DMS53 (cell line): ENCODE measurements at regions not wholly inside any gene's neighbourhood (a gene's known extent, or its start where the extent isn't known, plus 50 kb on each side); places are given as distances from the start of the nearest gene placed in this dataset.

Source experiments
- DNase-seq: peaks from one replicate; lab custom pipeline; 2025; lab: John Stamatoyannopoulos, UW

DNA sequence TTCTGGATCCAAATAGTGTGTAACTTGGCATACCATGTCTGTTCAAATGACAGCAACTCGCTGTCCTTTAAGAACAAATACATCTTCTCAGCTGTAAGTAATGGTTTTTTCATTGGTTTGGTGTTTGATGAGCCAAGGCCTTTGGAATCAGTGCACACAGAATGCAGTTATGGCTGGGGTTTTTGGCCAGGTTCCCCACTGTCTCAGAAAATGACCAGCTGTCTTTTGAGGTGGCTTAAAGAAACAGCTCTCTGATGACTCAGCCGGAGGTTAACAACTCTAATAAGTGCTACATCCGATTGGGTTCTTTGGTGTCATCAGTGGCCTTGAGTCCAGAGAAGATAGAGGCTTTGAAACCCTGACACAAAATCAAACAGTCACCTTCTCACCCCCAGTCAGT, 688.4 kb downstream of the REEP3 start:
- peak; percentile 13 for DNase-seq

DNA sequence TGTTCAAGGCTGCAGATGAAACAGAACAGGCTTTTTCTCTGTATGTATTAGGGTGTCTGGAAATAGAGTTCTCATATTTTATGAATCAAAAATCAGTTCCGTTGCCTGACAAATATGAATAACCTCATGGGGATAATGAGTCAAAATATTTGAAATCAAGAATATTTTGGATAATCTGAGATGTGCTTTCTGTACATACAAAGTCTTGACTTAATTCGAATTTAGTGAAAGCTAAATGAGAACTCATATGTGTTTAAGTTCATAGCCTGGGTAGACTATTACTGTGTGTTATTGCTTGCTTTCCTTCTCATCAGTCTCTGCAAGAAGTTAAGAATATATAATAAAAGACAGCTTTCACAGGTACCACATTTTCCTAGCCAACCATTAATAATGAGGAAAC, 689.0 kb downstream of the REEP3 start:
- DNase-seq: no peak

DNA sequence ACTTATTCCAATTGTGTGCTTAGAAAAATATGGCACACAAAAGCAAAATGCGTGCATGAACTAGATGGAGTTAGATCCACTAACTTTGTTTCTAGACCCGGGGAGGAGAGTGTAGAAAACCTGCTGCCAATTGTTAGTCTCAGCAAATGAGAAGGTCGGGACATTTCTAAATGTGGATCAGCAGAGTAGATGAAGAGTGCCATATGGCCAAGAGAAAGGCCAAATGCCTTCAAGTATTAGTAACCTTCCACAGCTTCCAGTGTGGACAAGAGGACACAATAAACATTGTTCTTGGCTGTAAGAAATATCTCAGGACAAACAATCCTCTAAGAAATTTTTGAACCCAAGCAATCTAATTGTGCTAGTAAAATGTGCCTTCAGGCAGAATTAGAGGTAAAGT, 690.3 kb downstream of the REEP3 start:
- no peak for DNase-seq

DNA sequence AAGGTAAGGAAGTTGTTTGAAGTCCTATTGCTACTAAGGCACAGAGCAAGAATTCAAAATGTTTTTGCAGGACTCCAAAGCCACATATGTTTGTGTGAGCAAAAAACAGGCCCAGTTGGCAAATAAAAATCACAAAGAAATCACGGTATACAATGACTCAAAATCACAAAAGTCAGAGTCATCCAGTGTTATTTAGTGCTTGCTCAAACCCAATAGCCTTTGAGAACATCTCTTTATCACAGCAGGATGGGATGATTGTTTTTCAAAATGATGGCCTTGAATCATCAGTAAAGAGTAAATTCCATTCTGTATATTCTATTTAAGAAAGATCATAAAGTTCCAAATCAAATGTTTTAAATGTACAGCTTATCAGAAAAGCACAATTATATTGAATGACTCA, 693.9 kb downstream of the REEP3 start:
- DNase-seq: no peak

DNA sequence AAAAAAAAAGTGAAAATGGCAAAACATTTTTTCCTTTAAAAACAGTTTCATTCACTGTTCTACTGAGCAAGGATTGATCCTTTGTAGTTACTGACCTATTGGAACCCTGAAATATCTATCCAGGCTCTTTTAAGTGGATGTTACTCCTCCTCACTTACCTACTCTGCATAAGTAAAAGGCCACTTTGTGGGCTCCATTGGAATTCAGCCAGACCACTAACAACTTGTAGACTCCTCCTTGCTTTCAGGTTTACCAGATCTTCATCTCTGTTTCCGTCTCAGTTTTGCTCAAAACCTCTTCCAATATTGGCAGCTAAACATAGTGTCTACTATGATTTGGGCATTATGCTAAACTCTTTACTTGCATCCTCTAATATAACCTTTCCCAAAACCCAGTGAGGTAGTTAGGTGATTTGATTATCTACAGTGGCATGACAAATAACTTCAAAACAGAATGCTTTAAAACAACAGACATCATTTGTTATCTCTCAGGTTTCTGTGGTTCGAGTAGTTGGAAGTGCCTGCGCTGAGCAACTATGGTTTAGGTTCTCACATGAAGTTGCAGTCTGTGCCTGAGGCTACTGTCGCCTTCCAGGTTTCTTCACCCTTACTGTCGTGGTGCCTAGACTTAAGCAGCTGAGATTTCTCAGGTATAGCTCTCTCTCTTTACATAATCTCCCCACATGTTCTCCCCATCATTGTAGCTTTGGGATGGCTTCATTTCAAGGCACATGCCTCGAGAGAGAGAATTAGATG, 698.2 kb downstream of the REEP3 start:
- DNase-seq: no peak

DNA sequence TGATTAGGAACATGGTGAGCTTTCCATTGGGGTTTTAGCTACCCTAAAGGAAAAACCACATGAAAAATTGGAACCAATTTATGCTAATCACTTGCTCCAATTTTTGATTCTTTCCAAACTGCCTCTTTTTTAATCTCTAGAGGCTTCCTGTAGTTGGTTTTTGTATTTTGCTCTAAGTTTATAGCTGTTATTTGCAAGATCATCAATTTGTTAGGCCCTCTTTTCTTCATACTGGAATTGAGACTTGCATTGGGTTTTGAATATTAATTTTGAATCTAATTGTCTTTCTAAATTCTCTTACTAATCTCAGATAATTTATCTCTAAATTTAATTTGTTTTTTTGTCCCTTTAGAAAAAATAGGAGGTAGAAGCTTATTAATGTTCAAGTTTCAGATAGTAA, 713.3 kb downstream of the REEP3 start:
- DNase-seq: no peak

DNA sequence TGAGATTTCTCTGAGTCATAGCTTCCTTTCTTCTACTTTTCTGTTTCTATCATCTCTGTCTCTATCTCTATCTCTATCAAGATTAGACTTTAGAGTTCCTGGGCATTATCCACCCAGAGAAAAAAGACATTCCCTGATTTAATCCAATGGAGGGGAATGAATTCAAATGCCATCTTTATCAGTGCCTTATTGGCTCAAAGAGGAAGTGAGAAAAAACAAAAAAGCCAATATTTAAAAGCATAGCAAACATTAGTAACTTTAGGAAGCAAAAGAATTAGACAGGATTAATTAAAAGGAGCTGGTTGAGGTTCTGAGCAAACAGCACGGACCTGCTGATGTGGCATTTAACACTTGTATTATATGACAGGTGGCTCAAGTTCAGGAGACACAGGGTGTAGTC, 736.5 kb downstream of the REEP3 start:
- DNase-seq: no peak

DNA sequence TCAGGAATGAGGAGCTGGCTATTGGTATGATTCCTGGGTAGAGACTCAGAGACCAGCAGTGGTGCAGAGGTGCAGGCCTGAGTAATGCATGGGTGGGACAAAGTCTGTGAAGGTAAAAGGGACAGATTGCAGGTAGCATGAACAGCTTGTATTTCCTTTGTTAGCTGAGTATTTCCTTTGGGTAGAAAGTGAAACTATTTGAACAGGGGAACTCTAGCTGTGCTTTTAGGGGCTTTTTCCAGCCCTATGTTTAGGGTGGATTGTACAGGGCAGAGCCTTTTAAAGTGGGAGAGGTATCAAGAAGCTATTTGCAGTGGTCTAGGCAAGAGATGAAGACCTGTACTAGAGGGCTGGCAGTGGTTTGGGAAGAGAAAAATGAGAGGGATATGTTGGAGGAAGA, 739.9 kb downstream of the REEP3 start:
- no peak for DNase-seq

DNA sequence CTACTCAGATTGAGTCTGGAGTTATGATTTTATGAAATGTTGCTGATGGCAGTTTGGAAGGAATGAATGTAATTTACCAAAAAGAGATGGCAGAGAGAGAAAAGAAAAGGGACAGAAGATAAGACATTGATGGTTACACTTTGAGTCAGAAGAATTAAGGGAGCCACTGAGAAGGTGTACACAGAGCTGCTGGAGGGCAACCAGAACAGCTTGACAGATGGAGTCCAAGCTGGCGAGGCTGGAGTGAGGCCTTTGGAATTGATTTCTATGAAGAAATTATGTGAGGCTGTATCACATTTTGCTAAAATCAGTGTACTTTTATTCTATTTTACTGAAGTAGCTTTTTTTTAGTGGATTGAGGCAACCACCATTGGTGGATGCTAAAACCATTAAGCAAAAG, 740.5 kb downstream of the REEP3 start:
- DNase-seq: no peak

DNA sequence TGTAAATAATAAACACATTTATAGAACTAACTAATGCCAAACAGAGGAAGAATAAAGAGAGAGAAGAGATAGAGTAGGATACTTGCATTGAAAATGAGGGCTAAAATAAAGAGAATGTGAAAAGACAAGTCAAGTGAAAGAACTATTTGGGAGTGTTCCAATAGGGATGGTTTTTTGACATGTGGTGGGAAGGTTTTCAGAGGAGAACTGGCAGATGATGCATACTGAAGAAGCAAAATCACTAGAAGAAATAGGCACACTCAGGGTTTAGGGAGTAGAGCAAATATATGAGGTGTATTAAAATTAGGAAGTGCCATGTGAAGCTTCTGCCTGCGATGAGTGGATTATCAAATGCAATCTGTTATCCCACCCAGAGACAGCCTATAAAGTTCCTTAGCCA, 744.8 kb downstream of the REEP3 start:
- DNase-seq: no peak

DNA sequence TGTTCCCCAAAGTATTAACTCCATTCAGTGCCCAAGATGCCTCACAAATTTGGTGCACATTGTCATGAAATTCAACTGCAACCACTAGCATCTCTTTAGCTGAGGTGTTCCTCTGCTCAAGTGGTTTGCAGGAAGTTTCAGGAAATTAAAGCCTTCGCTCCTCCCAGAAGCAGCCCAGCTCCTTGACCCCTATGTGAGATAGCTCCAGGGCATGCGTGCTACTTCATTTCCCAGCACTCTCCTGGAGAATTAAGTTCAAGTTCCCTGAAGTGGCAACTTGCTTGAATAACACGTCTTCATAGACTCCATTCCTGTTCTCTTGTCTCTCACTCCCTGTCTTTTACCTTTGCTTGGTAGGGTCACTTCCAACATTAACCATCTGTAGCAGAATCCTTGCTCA, 750.3 kb downstream of the REEP3 start:
- DNase-seq: no peak

DNA sequence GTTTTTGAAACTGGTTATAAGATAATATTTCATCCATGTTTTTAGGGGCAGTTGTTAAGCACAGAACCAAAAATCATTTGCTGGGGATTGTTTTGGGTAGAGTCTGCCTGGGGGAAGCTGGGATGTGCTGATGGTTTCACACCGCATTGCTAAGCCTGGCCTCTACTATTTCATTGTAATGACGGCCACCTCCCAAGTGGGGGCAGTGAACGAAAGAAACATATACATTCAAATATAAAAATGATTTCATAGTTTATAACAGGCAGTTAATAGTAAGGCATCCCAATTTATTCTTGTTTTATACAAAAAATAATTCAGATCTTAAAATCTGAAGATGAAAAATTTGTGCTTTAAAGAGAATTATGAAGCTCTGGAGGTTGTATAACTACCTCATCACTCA, 750.8 kb downstream of the REEP3 start:
- no peak for DNase-seq

DNA sequence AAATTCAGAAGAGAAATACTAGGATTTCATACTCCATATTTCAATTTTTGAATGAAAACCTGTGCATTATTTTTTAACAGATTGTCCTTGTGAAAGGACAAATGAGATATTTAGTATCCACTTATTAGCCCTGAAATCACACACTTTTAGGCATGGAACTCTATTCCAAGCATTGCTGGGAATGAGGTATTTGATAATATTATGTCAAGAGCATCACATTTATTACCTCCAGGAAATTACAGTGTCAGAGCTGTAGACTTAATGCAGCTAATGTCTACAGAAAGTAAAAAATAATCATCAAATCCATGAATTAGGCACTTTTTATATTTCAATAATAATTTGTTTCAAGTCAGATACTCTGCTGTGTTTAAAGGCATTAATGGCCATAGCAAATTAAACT, 753.8 kb downstream of the REEP3 start:
- no peak for DNase-seq

DNA sequence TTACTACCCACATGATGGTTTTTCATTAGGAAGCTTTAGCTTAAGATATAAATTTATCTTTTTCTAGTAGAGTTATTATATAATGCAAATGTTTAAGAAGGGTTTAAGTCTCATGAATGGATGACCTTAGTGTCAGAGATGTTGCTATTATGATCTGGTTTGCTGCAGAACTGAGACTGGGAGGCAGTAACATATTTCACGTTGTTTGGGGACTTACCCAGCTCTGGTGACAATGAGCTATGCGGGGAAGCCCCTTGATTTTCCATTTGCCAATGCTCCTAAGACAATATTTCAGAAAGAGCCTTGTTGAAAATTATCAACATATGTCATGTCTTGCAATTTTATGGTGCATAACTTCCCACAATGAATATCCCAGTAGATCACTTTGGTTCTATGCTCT, 754.6 kb downstream of the REEP3 start:
- no peak for DNase-seq

DNA sequence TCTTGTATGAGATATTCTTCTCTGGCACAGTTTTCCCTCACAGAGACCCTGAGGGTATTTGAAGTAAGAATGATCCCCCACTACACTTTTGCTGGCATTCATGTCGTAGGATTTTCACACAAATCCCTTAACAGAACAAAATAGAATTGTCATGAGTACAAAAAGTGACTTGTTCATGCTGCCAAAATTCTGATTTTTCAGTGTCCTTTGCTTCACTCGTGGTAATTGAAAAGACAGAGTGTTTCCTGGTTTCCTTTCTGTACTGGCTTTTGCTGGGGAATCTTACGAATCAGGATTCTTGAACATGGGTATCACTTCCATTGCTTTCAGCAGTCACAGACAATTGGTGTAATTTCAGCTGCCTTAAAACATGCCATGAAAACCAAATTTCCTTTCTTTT, 756.3 kb downstream of the REEP3 start:
- no peak for DNase-seq

DNA sequence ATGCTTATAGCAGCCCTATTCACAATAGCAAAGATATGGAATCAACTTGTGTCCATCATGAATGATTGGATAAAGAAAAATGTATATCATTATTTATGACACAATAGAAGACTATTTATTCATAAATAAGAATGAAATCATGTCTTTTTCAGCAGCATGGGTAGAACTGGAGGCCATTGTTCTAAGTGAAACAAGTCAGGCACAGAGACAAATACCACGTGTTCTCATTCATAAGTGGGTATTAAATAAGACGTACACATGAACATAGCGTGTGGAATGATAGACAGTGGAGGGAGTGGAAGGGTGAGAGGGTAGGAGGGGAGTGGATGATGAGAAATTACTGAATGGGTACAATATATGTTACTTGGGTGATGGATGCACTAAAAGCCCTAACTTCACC, 762.4 kb downstream of the REEP3 start:
- no peak for DNase-seq

DNA sequence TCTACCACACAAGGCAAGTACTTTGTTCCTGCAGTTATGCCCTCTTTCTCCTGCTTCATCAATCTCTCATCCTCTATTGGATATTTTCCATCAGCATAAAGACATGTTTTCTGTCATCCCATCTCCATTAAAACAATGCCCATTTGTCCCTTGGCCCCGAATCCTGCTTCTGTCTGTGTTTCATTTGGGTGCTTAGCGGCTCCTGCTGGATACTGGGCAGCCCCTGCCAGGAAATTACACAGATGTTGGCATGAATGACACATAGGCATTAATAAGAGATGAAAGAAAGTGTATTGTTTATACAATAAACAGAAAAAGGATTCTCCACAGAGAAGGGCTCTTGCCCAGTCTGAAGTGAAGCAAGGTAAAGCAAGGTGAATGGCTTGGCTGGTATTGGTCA, 765.3 kb downstream of the REEP3 start:
- peak; percentile 49 for DNase-seq

DNA sequence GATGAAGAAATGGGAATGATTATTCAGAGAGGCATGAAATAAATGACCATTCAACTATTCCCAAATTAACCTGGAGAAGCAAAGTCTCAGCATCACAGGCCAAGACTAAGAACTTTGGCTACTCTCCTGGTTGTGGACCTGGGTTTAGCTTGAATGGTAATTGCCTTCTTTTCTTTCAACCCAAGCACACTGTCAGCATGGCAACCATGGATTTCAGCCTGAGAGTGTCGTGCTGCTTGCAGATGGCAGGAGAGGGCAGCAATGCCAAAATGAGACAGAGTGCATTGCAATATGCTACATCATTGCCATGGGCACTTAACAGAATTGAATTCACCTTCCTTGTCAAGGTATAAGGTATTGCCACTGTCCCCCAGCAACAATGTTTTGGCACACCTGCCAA, 767.2 kb downstream of the REEP3 start:
- no peak for DNase-seq

DNA sequence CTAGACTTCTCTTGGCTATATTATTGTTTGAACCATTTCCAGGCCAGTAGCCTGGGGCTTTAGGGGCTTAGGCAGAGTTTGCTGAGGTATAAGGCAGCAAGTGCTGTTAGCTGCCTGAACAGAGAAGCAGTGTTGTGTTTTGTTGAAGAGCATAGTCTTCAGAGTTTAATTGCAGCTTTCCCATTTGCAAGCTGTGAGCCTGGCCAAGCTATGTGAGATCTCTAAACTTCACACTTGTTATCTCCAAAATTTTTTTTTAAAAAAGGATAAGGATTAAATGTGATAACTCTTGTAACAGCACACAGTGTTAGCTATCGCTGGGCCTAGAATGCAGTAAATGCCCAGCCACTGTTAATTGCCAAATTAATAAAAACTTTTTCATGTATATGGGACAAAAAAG, 782.4 kb downstream of the REEP3 start:
- no peak for DNase-seq

DNA sequence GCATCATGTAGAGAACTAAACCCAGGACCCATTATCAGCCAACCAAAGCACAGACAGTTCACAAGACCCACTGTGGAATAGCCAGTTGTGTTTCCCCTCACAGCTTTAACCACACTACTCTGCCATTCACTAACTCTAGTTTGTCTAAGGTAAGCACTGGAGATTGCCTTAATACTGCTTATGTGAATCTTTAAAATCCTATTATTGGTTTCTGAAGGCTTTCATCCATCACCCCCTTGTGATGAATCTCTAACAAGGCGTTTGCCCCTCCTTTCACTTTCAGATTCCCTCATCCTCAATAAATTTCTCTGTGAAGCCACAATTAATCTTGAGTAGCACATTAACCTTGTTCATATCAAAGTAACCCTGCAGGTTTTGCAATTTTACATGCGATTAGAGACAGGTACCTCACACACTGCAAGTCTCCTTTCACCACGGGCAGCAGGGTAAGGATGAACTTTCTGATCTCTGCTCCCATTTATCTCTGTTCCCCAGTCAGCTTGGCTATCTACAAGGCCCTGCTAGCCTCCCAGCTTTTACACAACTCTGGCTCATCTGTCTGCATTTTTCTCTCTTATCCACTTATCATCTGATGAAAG, 785.6 kb downstream of the REEP3 start:
- no peak for DNase-seq

DNA sequence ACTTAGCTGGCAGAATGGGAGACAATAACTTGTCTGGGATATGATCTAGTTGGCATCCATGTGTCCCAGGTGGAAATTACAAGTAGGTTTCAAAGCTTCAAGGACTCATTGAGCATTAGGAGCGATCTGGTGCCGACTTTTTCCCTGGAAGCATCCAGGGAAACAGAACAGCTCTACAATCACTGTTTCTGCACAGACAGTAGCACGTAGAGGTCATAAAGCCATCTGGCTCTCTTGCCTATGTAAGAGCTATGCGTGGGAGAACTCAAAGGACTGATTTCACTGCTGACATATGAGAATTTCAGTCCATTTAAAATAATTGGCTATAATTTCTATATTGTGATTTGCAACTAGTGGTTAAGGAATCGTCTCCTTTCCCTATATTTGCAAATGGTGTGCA, 791.7 kb downstream of the REEP3 start:
- DNase-seq: no peak

DNA sequence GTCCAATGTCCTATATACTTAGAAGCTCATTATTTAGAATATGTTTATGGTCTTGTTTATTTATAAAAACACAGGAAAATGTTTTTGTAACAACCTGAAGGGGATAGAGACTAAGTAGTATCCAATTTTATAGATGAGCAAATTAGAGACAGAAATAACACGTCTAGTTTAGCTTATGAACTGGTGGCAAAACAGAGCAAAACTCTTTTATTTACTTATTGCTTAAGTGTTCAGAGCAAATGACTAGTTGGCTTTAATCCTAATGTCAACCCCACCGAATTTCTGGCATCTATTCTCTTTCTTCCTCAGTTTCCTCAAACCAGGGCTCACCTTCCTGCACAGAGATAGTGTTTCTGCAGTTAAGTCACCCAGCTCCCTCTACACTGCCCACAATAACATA, 792.8 kb downstream of the REEP3 start:
- no peak for DNase-seq

DNA sequence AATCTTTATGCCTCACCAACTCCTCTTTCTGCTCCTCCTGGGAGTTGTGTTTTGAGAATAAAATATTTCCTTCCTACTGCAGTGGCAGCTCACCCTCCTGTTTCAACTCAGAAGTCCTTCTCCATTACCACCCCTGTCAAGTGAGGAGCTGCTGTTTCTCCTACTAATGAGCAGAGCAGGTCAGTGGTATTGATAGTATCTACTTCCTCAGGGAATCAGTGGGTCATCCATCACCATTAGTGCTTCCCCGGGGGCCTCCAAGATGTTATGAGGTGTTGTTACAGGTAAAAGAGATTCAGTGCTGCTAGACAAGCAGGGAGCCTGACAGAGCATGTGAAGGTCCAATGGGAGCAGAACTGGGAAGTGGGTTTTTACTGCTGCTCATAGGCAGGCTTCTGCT, 795.2 kb downstream of the REEP3 start:
- DNase-seq: no peak

DNA sequence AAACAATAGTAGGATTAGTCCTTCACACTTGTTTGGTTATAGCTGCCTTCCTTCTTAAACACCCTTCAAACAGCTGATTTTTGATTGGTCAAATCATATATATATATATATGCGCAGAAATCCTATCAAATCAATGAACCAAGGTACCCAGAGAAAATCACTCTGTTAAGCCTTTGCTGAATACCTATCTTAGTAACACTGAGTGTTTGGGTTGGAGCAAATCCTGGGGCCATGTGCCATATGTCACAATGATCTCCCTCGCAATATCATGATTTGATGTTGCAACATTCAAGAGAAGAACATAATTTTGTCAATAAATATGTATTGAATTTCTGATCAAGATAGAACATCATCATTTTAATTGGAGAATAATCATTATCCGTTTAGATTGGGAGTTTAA, 795.6 kb downstream of the REEP3 start:
- no peak for DNase-seq
